H9 (cell line): ENCODE measurements at regions not wholly inside any gene's neighbourhood (a gene's known extent, or its start where the extent isn't known, plus 50 kb on each side); places are given as distances from the start of the nearest gene placed in this dataset.
"Not testable (repeated sequence)": the region's sequence is repeated elsewhere in the genome, so short reads cannot be mapped to it uniquely, and the experiment has no call there.

Source experiments
- DNase-seq: peaks from one replicate; pipeline ENCODE4 v3.0.0-alpha.2; 2017
- H2AFZ ChIP-seq: one replicate; pipeline ENCODE4 v1.6.1; 2013; ENCODE audit warnings: mild to moderate bottlenecking, low read length, control low read depth, moderate library complexity
- H2AK5ac ChIP-seq: 2 replicates; pipeline ENCODE4 v1.6.1; 2013; ENCODE audit warnings: low read length, control low read depth, mixed read lengths; ENCODE audit not compliant: insufficient read length
- H2BK120ac ChIP-seq: one replicate; pipeline ENCODE4 v1.6.1; 2013; ENCODE audit warnings: low read depth, mild to moderate bottlenecking, low read length, control low read depth, inconsistent platforms; ENCODE audit not compliant: poor library complexity, severe bottlenecking
- H2BK12ac ChIP-seq: 2 replicates; pipeline ENCODE4 v1.6.1; 2013; ENCODE audit warnings: low read length, control low read depth, mixed read lengths, low read depth; ENCODE audit not compliant: insufficient read length
- H2BK15ac ChIP-seq: 2 replicates; pipeline ENCODE4 v1.6.1; 2013; ENCODE audit warnings: low read depth, low read length, control low read depth
- H2BK20ac ChIP-seq: one replicate; pipeline ENCODE4 v1.6.1; 2013; ENCODE audit warnings: low read depth, mild to moderate bottlenecking, low read length, control low read depth, inconsistent platforms; ENCODE audit not compliant: poor library complexity, severe bottlenecking
- H2BK5ac ChIP-seq: 2 replicates; pipeline ENCODE4 v1.6.1; 2013; ENCODE audit warnings: low read length, control low read depth, mixed read lengths; ENCODE audit not compliant: insufficient read length
- H3K14ac ChIP-seq: 2 replicates; pipeline ENCODE4 v1.6.1; 2013; ENCODE audit warnings: low read length, control low read depth; ENCODE audit not compliant: insufficient read depth
- H3K18ac ChIP-seq: 2 replicates; pipeline ENCODE4 v1.6.1; 2013; ENCODE audit warnings: low read depth, mild to moderate bottlenecking, mixed read lengths, low read length, control low read depth; ENCODE audit not compliant: insufficient read length
- H3K23ac ChIP-seq: 2 replicates; pipeline ENCODE4 v1.6.1; 2013; ENCODE audit warnings: low read length, control low read depth, mixed read lengths, low read depth; ENCODE audit not compliant: insufficient read length
- H3K23me2 ChIP-seq: 2 replicates; pipeline ENCODE4 v1.6.1; 2013; ENCODE audit warnings: low read depth, mild to moderate bottlenecking, mixed read lengths, low read length, control low read depth; ENCODE audit not compliant: insufficient read length, poor library complexity, severe bottlenecking
- H3K27ac ChIP-seq: 2 replicates; pipeline ENCODE4 v1.5.1; 2013; ENCODE audit warnings: low read length, control low read depth, mixed read lengths, low read depth; ENCODE audit not compliant: insufficient read length
- H3K27me3 ChIP-seq: 2 replicates; pipeline ENCODE4 v1.6.1; 2013; ENCODE audit warnings: low read length, control low read depth, inconsistent platforms; ENCODE audit not compliant: insufficient read depth
- H3K4ac ChIP-seq: 2 replicates; pipeline ENCODE4 v1.6.1; 2013; ENCODE audit warnings: low read depth, mild to moderate bottlenecking, control low read depth, inconsistent platforms, low read length, moderate library complexity
- H3K4me1 ChIP-seq: 2 replicates; pipeline ENCODE4 v1.6.1; 2013; ENCODE audit warnings: low read length, control low read depth, inconsistent platforms; ENCODE audit not compliant: insufficient read depth
- H3K4me2 ChIP-seq: 2 replicates; pipeline ENCODE4 v1.6.1; 2013; ENCODE audit warnings: low read length, control low read depth, mixed read lengths; ENCODE audit not compliant: insufficient read length, insufficient read depth
- H3K56ac ChIP-seq: 2 replicates; pipeline ENCODE4 v1.6.1; 2013; ENCODE audit warnings: low read depth, mild to moderate bottlenecking, mixed read lengths, low read length, control low read depth; ENCODE audit not compliant: insufficient read length
- H3K79me1 ChIP-seq: 2 replicates; pipeline ENCODE4 v1.6.1; 2013; ENCODE audit warnings: low read depth, mild to moderate bottlenecking, moderate library complexity, low read length, control low read depth, inconsistent platforms; ENCODE audit not compliant: insufficient read depth, poor library complexity, severe bottlenecking
- H3K79me2 ChIP-seq: 2 replicates; pipeline ENCODE4 v1.6.1; 2013; ENCODE audit warnings: low read length, control low read depth, inconsistent platforms; ENCODE audit not compliant: insufficient read depth
- H3K9ac ChIP-seq: 2 replicates; pipeline ENCODE4 v1.6.1; 2013; ENCODE audit warnings: low read length, control low read depth, mixed read lengths; ENCODE audit not compliant: insufficient read length; ENCODE audit errors: extremely low read depth
- H3K9me3 ChIP-seq: one replicate; pipeline ENCODE4 v1.6.1; 2013; ENCODE audit warnings: low read depth, low read length, inconsistent platforms; ENCODE audit not compliant: control insufficient read depth
- H3T11ph ChIP-seq: one replicate; pipeline ENCODE4 v1.6.1; 2013; ENCODE audit warnings: mild to moderate bottlenecking, low read length, control low read depth, inconsistent platforms
- H4K20me1 ChIP-seq: one replicate; pipeline ENCODE4 v1.6.1; 2013; ENCODE audit not compliant: control insufficient read depth, insufficient read length, insufficient read depth
- H4K5ac ChIP-seq: 2 replicates; pipeline ENCODE4 v1.6.1; 2013; ENCODE audit warnings: low read depth, mild to moderate bottlenecking, mixed read lengths, low read length, control low read depth; ENCODE audit not compliant: insufficient read length
- H4K8ac ChIP-seq: replicated peaks from 2 replicates; pipeline ENCODE4 v1.6.1; 2013; ENCODE audit warnings: low read length, control low read depth, mixed read lengths, low read depth; ENCODE audit not compliant: insufficient read length
- H4K91ac ChIP-seq: 2 replicates; pipeline ENCODE4 v1.6.1; 2013; ENCODE audit warnings: low read depth, mild to moderate bottlenecking, moderate library complexity, mixed read lengths, low read length, control low read depth; ENCODE audit not compliant: insufficient read length
- H3K27ac Mint-ChIP-seq, 3 experiments: 2 replicates in 2 of 3; 3 replicates in 1 of 3; pipeline ENCODE4 v1.8.0; 2020 to 2021; ENCODE audit warnings: mixed read lengths in 3 of 3, mild to moderate bottlenecking in 1 of 3, moderate library complexity in 1 of 3
- H3K27me3 Mint-ChIP-seq: 2 replicates; pipeline ENCODE4 v1.8.0; 2021; ENCODE audit warnings: low read depth, mild to moderate bottlenecking, moderate library complexity, mixed read lengths
- H3K36me3 Mint-ChIP-seq, 3 experiments: 2 replicates in 2 of 3; 3 replicates in 1 of 3; pipeline ENCODE4 v1.8.0; 2020 to 2021; ENCODE audit warnings: low read depth in 3 of 3, mixed read lengths in 3 of 3; ENCODE audit not compliant: insufficient read depth in 1 of 3
- H3K4me1 Mint-ChIP-seq, 2 experiments: 2 replicates each; pipeline ENCODE4 v1.8.0; 2020; ENCODE audit warnings: mixed read lengths in 2 of 2
- H3K4me3 Mint-ChIP-seq, 2 experiments: 2 replicates in 1 of 2; 3 replicates in 1 of 2; pipeline ENCODE4 v1.8.0; 2020 to 2021; ENCODE audit warnings: mild to moderate bottlenecking in 2 of 2, mixed read lengths in 2 of 2, moderate library complexity in 1 of 2
- H3K9me3 Mint-ChIP-seq, 2 experiments: 2 replicates in 1 of 2; 3 replicates in 1 of 2; pipeline ENCODE4 v1.8.0; 2020; ENCODE audit warnings: mild to moderate bottlenecking in 2 of 2, mixed read lengths in 2 of 2, moderate library complexity in 1 of 2
- WGBS: extraction: QIAGEN DNeasy Blood & Tissue Kit; methylation state at CpG from one replicate; pipeline ENCODE4 v1.1.7; 2013; ENCODE audit warnings: missing lambda C conversion rate, low lambda C conversion rate, mixed read lengths; ENCODE audit not compliant: insufficient read length; ENCODE audit errors: extremely low coverage; 5-methylcytosine and 5-hydroxymethylcytosine counted together

DNA sequence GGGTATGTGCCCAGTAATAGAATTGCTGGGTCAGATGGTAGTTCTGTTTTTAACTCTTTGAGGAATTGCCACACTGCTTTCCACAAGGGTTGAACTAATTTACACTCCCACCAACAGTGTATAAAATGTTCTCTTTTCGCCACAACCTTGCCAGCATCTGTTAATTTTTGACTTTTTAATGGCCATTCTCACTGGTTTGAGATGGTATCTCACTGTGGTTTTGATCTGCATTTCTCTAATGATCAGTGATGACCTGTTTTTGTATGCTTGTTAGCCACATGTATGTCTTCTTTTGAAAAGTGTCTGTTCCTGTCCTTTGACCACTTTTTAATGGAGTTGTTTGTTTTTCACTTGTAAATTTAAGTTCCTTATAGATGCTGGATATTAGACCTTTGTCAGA, 486.2 kb upstream of the TNP1 start:
- not testable (repeated sequence) for H4K20me1 ChIP-seq, H3T11ph ChIP-seq, H3K14ac ChIP-seq, H2AFZ ChIP-seq, H3K56ac ChIP-seq, H3K4me2 ChIP-seq, H3K79me1 ChIP-seq, H3K9ac ChIP-seq, H3K79me2 ChIP-seq, H4K5ac ChIP-seq, H2BK5ac ChIP-seq, H3K4me1 Mint-ChIP-seq, H3K23me2 ChIP-seq, H3K9me3 ChIP-seq, H4K91ac ChIP-seq, H3K23ac ChIP-seq, H3K27me3 ChIP-seq, H3K4ac ChIP-seq, H3K27ac Mint-ChIP-seq, H2BK120ac ChIP-seq, H4K8ac ChIP-seq, H2BK12ac ChIP-seq, H2BK20ac ChIP-seq, H3K4me3 Mint-ChIP-seq, H3K27ac ChIP-seq, H3K4me1 ChIP-seq, H3K36me3 Mint-ChIP-seq, H2AK5ac ChIP-seq, H3K18ac ChIP-seq, H2BK15ac ChIP-seq, DNase-seq
- H3K27me3 Mint-ChIP-seq = peaks cover 29% of the 10 kb centered on the region
- H3K9me3 Mint-ChIP-seq = peaks cover 15 to 16% of the 10 kb centered on the region in 2 experiments; a peak in 4 of 5 replicates
- WGBS = no CpG with 5 or more reads among the region's 1 CpG
